ENCODE measurements at regions not wholly inside any gene's neighbourhood (a gene's known extent, or its start where the extent isn't known, plus 50 kb on each side); places are given as distances from the start of the nearest gene placed in this dataset.

GRCh38 chr5:58025809-58026208 is 434.1 kb downstream of the PLK2 start:
- Histone ChIP-seq H3K36me3 (no peaks in the 10 kb centered on the region), H3K9me3 (peaks cover 0 to 10% (median 0%) of the 10 kb centered on the region in 12 donors), H3K27ac (no peak overlapping the region), H3K4me1 (peaks cover 0 to 16% (median 4%) of the 10 kb centered on the region in 12 donors), H3K4me3 (no peak overlapping the region), H3K27me3 (no peaks in the 10 kb centered on the region)
- WGBS, 4 donors = 52 to 99% (median 95%) methylated on average over 1 of the region's 1 CpG
- TF ChIP-seq POLR2A (IDR thresholded peaks at IDR 0.05) (no peak), CTCF (IDR thresholded peaks at IDR 0.05) (no peak)
- DNase-seq (no peak), ATAC-seq (no peak)
- intact Hi-C loops (cut with DNase I) = no loop called here

GRCh38 chr5:58024151-58024550 is 435.7 kb downstream of the PLK2 start:
- DNase-seq (no peak), ATAC-seq (no peak)
- Histone ChIP-seq H3K9me3 (no peaks in the 10 kb centered on the region), H3K27ac (no peak overlapping the region), H3K4me3 (no peak overlapping the region), H3K27me3 (no peaks in the 10 kb centered on the region), H3K36me3 (no peaks in the 10 kb centered on the region), H3K4me1 (peaks cover 0 to 33% (median 17%) of the 10 kb centered on the region in 12 donors)
- TF ChIP-seq CTCF (IDR thresholded peaks at IDR 0.05) (no peak), POLR2A (IDR thresholded peaks at IDR 0.05) (no peak)
- 0 to 38% (median 19%) methylated on average over 1 of the region's 1 CpG for WGBS, 4 donors
- intact Hi-C loops (cut with DNase I) = no loop called here

- H3K27ac ChIP-seq = peak overlapping the region in 3 of 12 donors; percentile 4 to 37 (median 8)
- intact Hi-C loops (cut with DNase I) = no loop called here
- DNase-seq = peak in 1 of 5 donors; percentile 18
Observed at GRCh38 chr5:58022055-58022454, 437.8 kb downstream of the PLK2 start.

GRCh38 chr5:58021466-58021865 is 438.4 kb downstream of the PLK2 start:
- TF ChIP-seq CTCF (IDR thresholded peaks at IDR 0.05) (no peak), POLR2A (IDR thresholded peaks at IDR 0.05) (no peak)
- Histone ChIP-seq H3K27me3 (no peaks in the 10 kb centered on the region), H3K36me3 (no peaks in the 10 kb centered on the region), H3K4me3 (no peak overlapping the region), H3K4me1 (peaks cover 0 to 42% (median 24%) of the 10 kb centered on the region in 12 donors), H3K27ac (peak overlapping the region in 4 of 12 donors; percentile 4 to 31 (median 11)), H3K9me3 (no peaks in the 10 kb centered on the region)
- no peak for DNase-seq
- intact Hi-C loops (cut with DNase I) = no loop called here
- 41 to 73% (median 53%) methylated on average over 3 of the region's 3 CpGs for WGBS, 4 donors
- no peak for ATAC-seq

More at GRCh38 chr5:58022055-58022454, 437.8 kb downstream of the PLK2 start:
- H3K9me3 ChIP-seq = no peaks in the 10 kb centered on the region
- H3K4me3 ChIP-seq = no peak overlapping the region
- peak in 2 of 4 donors; percentile 51 for ATAC-seq
- TF ChIP-seq CTCF (IDR thresholded peaks at IDR 0.05) = no peak
- no peak for TF ChIP-seq POLR2A (IDR thresholded peaks at IDR 0.05)
- peaks cover 0 to 42% (median 24%) of the 10 kb centered on the region in 12 donors for H3K4me1 ChIP-seq
- no peaks in the 10 kb centered on the region for H3K27me3 ChIP-seq
- no peaks in the 10 kb centered on the region for H3K36me3 ChIP-seq
- WGBS, 4 donors = 50 to 80% (median 69%) methylated on average over 2 of the region's 2 CpGs
